HG03139 (cell line): ENCODE measurements at regions not wholly inside any gene's neighbourhood (a gene's known extent, or its start where the extent isn't known, plus 50 kb on each side); places are given as distances from the start of the nearest gene placed in this dataset.

Experiments used
- ATAC-seq: cut with Tn5 transposase; IDR thresholded peaks from one replicate; pipeline ENCODE4 v1.9.1; 2021; ENCODE audit not compliant: unreplicated experiment

- ATAC-seq, result no peak
Measured at GRCh38 chr9:84450029-84450428, 109.5 kb upstream of the SLC28A3 start.

- no peak for ATAC-seq
Measured at GRCh38 chr9:84456527-84456926, 116.0 kb upstream of the SLC28A3 start.

- no peak for ATAC-seq
Measured at GRCh38 chr9:84460695-84461094, 120.1 kb upstream of the SLC28A3 start.

GRCh38 chr9:84463272-84463671 is 122.7 kb upstream of the SLC28A3 start:
- ATAC-seq, result no peak

DNA sequence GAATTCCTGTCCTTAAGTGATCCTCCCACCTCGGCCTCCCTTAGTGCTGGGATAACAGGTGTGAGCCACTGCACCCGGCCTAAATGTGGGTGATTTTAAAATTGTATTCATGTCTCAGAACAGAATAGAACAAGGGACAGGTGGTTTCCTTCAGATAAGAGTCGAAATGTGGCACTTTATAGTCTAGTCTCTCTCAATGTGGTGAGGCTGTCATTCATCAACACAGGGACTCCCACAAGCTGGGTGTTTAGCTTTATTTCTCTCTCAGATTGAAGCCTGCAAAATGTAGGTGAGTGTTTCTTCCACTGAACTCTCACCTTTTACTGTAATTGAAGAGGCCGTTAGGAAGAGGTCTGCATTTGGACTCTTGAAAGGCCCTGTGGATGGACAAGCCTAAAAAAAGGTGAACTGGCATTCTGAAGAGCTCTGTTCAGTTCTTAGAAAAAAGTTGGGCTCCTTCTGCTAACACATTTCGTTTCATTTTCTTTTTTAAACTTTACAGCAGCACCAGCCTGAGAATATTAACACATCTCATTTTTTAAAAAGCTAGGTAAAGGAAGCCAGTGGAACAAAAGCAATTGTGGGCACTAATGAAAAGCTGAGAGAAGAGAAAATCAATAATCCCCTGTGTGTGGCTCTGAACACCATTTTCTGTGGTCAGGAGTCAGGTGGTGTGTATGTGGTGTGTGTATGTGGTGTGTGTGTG is 126.2 kb upstream of the SLC28A3 start:
- ATAC-seq, result no peak

- no peak for ATAC-seq
Measured at GRCh38 chr9:84471816-84472215, 131.3 kb upstream of the SLC28A3 start.

DNA sequence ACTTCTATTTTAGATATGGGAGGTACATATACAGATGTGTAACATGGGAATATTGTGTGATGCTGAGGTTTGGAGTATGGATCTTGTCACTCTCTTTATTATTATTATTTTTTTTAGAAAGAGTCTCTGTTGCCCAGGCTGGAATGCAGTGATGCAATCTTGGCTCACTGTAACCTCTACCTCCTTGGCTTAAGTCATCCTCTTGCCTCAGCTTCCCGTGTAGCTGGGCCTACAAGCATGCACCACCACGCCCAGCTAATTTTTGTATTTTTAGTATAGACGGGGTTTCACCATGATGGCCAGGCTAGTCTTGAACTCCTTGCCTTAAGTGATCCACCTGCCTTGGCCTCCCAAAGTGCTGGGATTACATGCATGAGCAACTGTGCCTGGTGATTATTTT is 138.4 kb upstream of the SLC28A3 start:
- ATAC-seq, result no peak

DNA sequence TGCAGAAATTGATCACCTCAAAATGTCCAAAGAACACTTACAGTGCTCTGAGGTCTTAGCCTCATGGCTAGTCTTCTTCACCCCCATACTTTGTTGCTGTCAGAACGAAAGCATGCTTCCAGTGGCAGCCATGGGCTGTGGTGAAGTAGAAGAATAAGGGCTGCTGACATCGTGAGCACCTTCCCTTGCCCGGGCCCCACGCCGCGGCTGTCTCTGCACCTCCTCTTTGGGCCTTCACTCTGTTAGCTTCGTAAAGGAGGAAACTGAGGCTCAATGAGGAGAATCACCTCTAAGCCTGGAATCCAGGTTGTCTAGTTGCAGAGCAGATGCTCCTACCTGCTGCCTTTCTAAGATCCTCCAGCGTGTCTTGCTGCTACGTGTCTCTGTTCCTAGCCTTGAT is 139.5 kb upstream of the SLC28A3 start:
- ATAC-seq, result no peak

GRCh38 chr9:84481231-84481630 is 140.7 kb upstream of the SLC28A3 start:
- ATAC-seq, result no peak

GRCh38 chr9:84481636-84482218 is 141.2 kb upstream of the SLC28A3 start:
- no peak for ATAC-seq

- ATAC-seq, result no peak
Measured at GRCh38 chr9:84482607-84483006, 142.0 kb upstream of the SLC28A3 start.

GRCh38 chr9:84484172-84484571 is 143.6 kb upstream of the SLC28A3 start:
- ATAC-seq, result no peak

DNA sequence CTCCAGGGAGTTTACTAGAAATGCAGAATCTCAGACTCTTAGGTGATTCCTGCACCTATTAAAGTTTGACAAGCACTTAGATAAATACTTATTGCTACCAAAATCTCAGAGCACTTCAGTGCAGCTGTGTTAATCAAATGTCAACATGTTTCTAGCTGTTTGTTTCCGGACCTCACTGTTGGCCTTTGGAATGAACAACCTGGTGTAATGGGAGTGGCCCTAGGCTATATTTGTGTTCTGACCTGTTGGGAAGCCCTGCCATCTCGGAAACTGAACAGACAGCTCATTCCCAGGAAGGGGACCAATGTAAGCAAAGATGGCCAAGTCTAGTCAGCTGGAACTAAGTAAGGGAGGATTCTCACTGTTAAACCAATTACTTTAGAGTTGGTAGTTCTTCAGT is 145.0 kb upstream of the SLC28A3 start:
- no peak for ATAC-seq

DNA sequence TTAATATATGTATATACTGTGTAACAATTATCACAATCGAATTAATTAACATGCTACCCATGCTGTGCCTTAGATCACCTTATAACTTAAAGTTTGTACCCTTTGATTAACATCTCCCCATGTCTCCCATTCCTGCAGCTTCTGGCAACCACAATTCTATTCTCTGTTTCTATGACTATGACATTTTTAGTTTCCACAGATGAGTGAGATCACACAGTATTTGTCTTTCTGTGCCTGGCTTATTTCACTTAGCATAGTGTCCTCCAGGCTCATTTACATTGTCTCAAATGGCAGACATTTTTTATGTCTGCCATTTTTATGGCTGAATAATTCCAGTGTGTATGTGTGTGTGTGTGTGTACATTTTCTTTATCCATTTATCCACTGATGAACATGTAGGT is 146.1 kb upstream of the SLC28A3 start:
- no peak for ATAC-seq

GRCh38 chr9:84490206-84490841 is 149.8 kb upstream of the SLC28A3 start:
- no peak for ATAC-seq

GRCh38 chr9:84490842-84491325 is 150.3 kb upstream of the SLC28A3 start:
- no peak for ATAC-seq

DNA sequence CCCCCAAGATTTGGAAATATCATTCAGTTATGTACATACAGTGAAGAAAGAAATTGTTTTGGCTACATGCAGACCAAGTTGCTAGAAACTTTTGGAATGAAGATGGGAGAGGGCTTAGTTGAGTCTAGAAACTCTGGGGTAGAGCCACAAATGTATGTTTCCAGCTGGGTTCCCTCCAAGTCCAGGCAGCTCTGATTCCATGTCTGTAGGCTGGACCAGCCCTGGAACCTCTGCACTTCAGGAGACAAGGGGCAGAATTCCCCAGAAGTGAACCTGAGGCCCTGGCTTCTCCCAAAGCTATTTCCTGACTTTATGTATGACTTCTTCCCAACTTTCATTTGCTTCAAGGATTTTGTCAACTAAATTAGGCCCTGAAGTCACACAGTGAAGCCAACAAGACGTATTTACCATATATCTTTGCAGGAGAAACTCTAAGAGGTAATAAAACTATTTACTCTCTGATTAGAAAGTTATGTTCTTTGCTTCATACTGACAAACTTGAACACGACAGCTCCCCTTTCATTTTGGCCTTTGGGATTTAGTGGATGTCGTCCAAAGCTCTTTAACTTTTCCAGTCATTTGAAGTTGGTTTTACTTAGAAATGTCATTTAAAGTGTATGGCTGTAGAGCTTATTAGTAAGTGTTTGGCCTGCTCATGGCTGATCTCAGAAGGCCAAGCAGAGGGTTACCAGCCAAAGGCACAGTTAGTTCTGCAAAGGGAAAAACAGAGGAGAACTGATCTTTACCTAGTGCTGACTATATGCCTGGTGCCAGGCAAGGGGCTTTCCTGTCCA is 152.0 kb upstream of the SLC28A3 start:
- ATAC-seq, result no peak

- ATAC-seq, result no peak
Measured at GRCh38 chr9:84493284-84493947, 152.9 kb upstream of the SLC28A3 start.

GRCh38 chr9:84499969-84500582 is 159.5 kb upstream of the SLC28A3 start:
- ATAC-seq, result peak; percentile 96

DNA sequence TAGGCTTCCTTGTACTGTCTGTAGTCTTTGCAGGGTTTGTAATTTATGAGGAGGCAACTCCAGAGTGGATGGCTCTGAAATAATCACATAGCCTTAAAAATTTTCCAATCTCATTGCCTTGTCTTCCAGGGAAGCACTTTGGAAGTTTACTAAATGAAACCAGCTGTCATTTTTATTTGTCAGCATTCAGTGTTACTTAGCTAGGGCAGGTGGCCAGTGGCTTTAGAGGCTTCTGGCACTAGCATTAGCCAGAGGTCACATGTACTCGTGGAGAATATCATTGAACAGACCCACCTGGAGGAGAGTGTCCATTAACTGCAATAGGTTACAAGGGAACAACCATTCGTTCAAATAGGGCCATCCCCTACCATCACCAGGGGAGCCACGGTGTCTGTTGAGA is 160.3 kb upstream of the SLC28A3 start:
- no peak for ATAC-seq

DNA sequence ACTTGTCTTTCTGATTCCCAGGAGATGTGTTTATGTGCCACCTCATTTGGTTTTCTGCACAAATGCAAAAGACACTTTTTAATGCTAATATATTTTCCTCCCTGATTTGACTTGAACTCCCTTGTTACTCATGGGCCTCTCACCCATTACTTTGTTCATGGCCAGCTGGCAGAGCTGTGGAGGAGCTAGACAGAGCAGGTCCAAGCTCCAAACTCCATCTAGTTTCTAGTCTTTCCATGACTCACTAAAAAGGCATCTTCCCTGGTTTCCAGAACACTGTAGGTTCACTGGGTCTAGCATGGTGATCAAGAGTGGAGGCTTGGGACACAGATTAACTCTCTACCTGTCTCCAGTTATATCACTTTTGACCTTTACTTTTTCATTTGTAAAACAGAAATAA is 161.0 kb upstream of the SLC28A3 start:
- no peak for ATAC-seq
